ENCODE measurements at regions not wholly inside any gene's neighbourhood (a gene's known extent, or its start where the extent isn't known, plus 50 kb on each side); places are given as distances from the start of the nearest gene placed in this dataset.
A peak's percentile ranks its signal among the peaks of the same experiment; 100 is the strongest.

DNA sequence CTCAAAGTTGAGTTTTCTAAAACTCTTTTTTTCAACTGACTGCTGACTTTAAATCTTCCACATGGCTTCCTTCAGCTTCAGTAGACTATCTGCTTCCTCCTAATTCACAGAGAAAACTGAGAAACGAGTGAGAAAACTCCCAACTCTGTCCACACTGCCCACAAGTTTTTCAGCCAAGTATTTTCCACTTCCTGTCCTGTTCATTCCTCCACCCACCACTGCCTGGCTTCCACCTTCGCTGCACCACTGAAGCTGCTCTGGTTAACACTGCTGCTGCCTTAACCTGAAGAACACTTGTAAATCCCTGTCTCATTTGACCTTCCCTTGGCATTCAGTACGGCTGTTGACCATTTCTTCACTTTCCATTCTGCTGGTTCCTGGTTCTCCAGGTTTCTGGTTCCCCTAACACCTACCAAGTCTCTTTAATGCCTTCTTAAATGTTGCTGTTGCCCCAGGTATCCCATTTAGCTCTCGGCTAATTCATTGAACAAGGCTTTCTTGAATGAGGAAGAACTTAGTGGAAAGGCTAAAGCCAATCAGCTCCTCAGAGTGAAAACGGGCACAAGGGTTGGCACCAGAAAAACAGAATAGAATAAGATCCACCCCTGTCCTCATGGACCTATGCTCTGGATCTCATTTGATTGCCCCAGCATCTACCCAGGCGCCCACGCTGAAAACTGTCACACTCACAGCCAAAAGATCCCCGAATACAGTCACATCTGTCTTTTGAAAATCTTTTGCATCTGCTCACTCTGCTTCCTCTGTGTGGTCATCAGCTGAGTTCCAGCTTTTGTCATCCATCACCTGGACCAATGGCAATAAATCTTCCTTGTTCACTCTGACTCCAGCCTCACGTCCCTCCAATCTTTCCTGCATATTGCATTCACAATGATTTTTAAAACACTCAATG is 104.4 kb upstream of the TAB2 start:
- Histone ChIP-seq H3K9me3 (replicated peaks; ENCODE audit: control insufficient read depth, insufficient read depth, low read depth, low read length) (no peaks in the 10 kb centered on the region; the same call in 1 of the 2 replicates), H3K27ac (ENCODE audit: extremely low read depth, low read depth, low read length) (no peak overlapping the region), H3K4me1 (replicated peaks in 1 of 2; ENCODE audit: control insufficient read depth in 2 of 2, insufficient read depth in 2 of 2, low read length in 2 of 2) (peaks cover 5 to 26% of the 10 kb centered on the region in 2 experiments; a peak in 2 of 5 replicates), H2AFZ (ENCODE audit: low read depth, low read length) (no peak overlapping the region), H3K4me3 (no peak overlapping the region), H4K20me1 (replicated peaks; ENCODE audit: control insufficient read depth, insufficient read depth, low read length) (no peaks in the 10 kb centered on the region), H3K9me1 (ENCODE audit: control insufficient read depth, insufficient read depth, low read length) (no peaks in the 10 kb centered on the region), H3K4me2 (ENCODE audit: insufficient read depth, low read length) (no peak overlapping the region), H3K9ac (ENCODE audit: insufficient read depth in 1 of 2, low read depth in 2 of 2, low read length in 2 of 2) (no peak overlapping the region), H3K27me3 (ENCODE audit: control insufficient read depth in 2 of 2, insufficient read depth in 2 of 2, low read length in 2 of 2) (peaks cover 0 to 3% of the 10 kb centered on the region in 2 experiments; a peak in 2 of 5 replicates), H3K79me2 (ENCODE audit: control insufficient read depth, insufficient read depth, low read length) (no peaks in the 10 kb centered on the region), H3K36me3 (ENCODE audit: control insufficient read depth, insufficient read depth, low read length) (no peaks in the 10 kb centered on the region)
- DNase-seq (ENCODE audit: extremely low read depth in 1 of 4, low spot score in 3 of 4) (no peak), ATAC-seq (no peak), FAIRE-seq (no peak)
- 10% methylated on average over 9 of the region's 9 CpGs for WGBS (ENCODE audit: insufficient coverage, low coverage, missing lambda C conversion rate)
- CTCF ChIA-PET (ENCODE audit: low intra/inter-chr PET ratio): no interaction called here
- in situ Hi-C loops (cut with MboI) (no loop called here), intact Hi-C loops (cut with micrococcal nuclease) (no loop called here)
- POLR2A ChIA-PET: interaction anchor here (1.1 to 1.3 kb wide), 2 partner anchors 10 to 17 kb away, joined by 4 to 5 read pairs; no protein-coding TSS in a partner anchor
- no TSS peak for BruUV-seq (replicated peaks)
- TF ChIP-seq ZNF224 (CRISPR knock-in tag; IDR thresholded peaks at IDR 0.05) (no peak), ZNF77 (CRISPR knock-in tag; IDR thresholded peaks at IDR 0.05) (no peak), REST (IDR thresholded peaks at IDR 0.05; ENCODE audit: borderline replicate concordance) (no peak), REST (CRISPR knock-in tag; IDR thresholded peaks at IDR 0.05; ENCODE audit: low read depth) (no peak), SPI1 (IDR thresholded peaks at IDR 0.05; ENCODE audit: borderline replicate concordance, low read depth, low read length) (peak; percentile 32; the same call in 1 of the 2 replicates), PATZ1 (CRISPR knock-in tag; IDR thresholded peaks at IDR 0.05; ENCODE audit: borderline replicate concordance) (no peak)
- TF ChIP-seq, protein P1, sequence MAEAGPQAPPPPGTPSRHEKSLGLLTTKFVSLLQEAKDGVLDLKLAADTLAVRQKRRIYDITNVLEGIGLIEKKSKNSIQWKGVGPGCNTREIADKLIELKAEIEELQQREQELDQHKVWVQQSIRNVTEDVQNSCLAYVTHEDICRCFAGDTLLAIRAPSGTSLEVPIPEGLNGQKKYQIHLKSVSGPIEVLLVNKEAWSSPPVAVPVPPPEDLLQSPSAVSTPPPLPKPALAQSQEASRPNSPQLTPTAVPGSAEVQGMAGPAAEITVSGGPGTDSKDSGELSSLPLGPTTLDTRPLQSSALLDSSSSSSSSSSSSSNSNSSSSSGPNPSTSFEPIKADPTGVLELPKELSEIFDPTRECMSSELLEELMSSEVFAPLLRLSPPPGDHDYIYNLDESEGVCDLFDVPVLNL (CRISPR knock-in tag; IDR thresholded peaks at IDR 0.05; ENCODE audit: low read depth): no peak
